ENCODE measurements at regions not wholly inside any gene's neighbourhood (a gene's known extent, or its start where the extent isn't known, plus 50 kb on each side); places are given as distances from the start of the nearest gene placed in this dataset.

DNA sequence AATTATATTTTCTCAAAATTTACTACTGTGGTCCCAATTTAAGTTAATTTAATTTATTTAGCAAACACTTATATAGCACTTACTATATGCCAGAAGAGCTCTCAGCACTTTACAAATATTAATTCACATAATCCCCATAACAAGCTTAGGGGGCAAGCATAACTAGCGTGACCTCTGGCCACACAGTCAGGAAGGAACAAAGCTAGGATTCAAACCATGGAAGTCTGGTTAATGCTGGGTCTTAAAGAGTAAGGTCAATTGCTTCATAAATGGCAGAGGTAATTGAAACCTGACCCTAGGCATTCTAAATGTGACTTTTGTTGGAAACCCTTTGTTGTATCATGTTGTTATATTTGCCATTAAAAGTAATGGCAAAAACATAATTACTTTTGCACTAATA is 279.5 kb upstream of the EMCN start:
- no peak overlapping the region for H3K27ac ChIP-seq
- TF ChIP-seq, protein P1, sequence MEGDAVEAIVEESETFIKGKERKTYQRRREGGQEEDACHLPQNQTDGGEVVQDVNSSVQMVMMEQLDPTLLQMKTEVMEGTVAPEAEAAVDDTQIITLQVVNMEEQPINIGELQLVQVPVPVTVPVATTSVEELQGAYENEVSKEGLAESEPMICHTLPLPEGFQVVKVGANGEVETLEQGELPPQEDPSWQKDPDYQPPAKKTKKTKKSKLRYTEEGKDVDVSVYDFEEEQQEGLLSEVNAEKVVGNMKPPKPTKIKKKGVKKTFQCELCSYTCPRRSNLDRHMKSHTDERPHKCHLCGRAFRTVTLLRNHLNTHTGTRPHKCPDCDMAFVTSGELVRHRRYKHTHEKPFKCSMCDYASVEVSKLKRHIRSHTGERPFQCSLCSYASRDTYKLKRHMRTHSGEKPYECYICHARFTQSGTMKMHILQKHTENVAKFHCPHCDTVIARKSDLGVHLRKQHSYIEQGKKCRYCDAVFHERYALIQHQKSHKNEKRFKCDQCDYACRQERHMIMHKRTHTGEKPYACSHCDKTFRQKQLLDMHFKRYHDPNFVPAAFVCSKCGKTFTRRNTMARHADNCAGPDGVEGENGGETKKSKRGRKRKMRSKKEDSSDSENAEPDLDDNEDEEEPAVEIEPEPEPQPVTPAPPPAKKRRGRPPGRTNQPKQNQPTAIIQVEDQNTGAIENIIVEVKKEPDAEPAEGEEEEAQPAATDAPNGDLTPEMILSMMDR (conservative IDR thresholded peaks at IDR 0.05; ENCODE audit: low read depth): no peak
- ChIA-PET CTCF (no interaction called here), POLR2A (ENCODE audit: low non-redundant PET) (no interaction called here)
- no peak for DNase-seq (ENCODE audit: low spot score)

DNA sequence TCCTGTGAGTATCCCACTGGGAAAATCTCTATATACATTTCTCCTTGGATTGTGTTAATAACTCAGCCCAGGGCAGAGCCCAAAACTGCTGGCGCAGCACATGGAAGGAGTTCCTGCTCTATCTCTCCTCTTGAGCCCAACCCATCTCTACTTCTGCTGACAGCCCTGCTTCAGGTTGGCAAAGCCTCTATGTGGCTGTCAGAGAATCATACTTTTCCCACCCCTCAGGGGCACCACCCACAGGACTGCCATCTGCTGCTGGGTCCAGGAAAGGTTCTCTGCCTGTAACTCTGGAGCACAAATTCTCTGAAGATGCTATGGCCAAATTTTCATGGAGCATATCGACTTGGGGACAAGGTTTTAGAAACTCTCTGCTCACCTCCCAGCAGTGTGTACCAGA is 278.5 kb upstream of the EMCN start:
- no peak overlapping the region for H3K27ac ChIP-seq
- TF ChIP-seq, protein P1 (conservative IDR thresholded peaks at IDR 0.05; ENCODE audit: low read depth): no peak
- no peak for DNase-seq (ENCODE audit: low spot score)
- CTCF ChIA-PET: interaction anchor here (0.7 kb wide), 1 partner anchor 985 kb away, joined by 4 read pairs; no protein-coding TSS in a partner anchor
- POLR2A ChIA-PET (ENCODE audit: low non-redundant PET): no interaction called here

DNA sequence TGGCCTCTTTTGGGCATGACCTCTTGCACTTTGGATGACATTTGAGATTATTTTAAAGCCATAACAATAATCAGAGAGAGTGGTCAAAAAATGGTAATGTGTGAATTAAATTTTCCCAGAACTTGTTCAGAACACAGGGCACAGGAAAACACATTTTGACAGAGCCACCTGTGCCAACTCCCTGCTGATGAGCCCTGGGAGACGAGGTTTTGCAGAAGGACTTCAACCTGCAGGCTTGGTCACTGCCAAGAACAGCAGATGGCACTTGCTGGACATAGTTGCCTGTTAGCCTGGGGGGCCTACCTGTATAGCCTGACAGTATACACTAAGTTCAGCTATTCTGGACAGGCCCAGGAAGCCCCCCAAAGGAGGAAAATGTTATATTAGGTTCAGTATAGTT is 277.8 kb upstream of the EMCN start:
- TF ChIP-seq, protein P1 (conservative IDR thresholded peaks at IDR 0.05; ENCODE audit: low read depth): no peak
- H3K27ac ChIP-seq: no peak overlapping the region
- no peak for DNase-seq (ENCODE audit: low spot score)
- ChIA-PET POLR2A (ENCODE audit: low non-redundant PET) (no interaction called here), CTCF (no interaction called here)

DNA sequence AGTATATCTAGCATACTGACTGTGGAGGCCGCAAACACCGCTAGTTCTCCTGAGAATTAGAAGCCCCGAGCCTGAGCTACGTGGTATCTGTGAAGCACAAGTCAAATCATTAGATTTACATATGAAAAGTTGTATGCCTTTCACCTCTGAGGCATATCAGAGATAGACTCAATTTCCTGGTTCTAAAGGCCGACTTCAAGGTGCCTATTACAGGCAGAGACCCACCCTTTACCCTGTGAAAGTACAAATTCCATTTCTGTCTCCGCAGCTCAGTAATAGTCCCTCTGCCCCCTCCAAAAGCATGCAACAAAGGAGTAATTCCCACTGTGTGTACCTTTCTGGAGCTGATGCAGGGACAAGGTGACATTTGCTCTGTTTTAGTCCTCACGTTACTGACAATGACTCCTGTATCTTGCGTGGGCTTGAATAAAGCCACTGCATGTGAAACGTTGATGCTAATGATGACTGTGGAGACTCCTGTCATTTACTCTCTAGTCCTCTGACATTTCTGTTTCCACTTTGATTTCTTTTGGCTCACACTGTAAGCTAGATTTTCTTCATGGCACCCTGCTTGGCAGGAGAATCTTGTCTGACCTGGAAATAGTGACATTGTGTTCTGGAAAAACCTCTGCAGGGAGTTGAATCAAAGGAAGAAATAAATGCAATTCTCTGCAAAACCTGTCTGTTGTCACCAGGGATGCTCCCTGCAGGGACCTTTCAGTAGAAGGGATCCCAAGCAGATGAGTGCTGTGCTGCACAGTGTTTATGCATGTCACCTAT is 273.2 kb upstream of the EMCN start:
- ChIA-PET POLR2A (ENCODE audit: low non-redundant PET) (no interaction called here), CTCF (no interaction called here)

DNA sequence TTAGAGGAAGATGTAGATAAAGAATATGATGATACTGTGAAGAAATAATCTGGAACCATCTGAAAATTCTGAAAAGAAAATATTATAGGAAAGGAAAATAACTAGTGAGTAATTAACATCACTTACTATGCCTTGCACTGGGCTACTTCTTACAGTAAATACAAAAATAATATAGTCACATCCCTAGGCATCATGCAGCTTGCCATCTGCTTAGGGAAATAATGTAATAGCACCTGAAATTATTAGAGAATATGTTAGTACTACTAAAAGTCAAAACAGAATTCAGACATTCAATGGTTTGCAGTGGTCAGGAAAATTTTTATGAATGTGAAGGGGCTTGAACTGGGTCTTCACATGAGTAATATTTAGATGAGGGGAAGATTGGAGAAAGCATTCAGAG is 272.2 kb upstream of the EMCN start:
- TF ChIP-seq, protein P1 (conservative IDR thresholded peaks at IDR 0.05; ENCODE audit: low read depth): no peak
- ChIA-PET CTCF (no interaction called here), POLR2A (ENCODE audit: low non-redundant PET) (no interaction called here)
- DNase-seq (ENCODE audit: low spot score): no peak
- H3K27ac ChIP-seq: no peak overlapping the region

More for the DNA sequence above, 273.2 kb upstream of the EMCN start:
- H3K27ac ChIP-seq: no peak overlapping the region
- TF ChIP-seq, protein P1 (conservative IDR thresholded peaks at IDR 0.05; ENCODE audit: low read depth): no peak
- DNase-seq (ENCODE audit: low spot score): no peak

DNA sequence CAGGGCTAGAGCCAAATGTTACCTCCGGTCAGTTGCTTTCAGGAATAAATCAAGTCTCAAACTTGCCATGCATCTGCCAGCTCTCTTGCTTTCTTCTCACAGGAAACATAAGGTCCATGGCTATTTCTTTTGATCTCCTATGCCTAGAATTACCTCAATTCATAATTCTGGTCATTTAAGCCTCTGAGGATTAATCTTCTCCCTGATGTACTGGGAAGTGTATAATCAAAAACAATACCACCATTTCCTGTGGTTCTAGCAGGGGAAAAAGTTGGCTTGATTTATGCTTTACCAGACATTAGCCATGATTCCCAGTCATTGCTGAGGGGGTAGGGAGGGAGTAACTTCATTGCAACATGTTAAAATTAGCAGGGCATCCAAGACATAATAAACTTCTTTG is 268.7 kb upstream of the EMCN start:
- TF ChIP-seq, protein P1 (conservative IDR thresholded peaks at IDR 0.05; ENCODE audit: low read depth): no peak
- DNase-seq (ENCODE audit: low spot score): no peak
- POLR2A ChIA-PET (ENCODE audit: low non-redundant PET): no interaction called here
- H3K27ac ChIP-seq: no peak overlapping the region
- CTCF ChIA-PET: no interaction called here
